T1000 (cell line): ENCODE measurements at regions not wholly inside any gene's neighbourhood (a gene's known extent, or its start where the extent isn't known, plus 50 kb on each side); places are given as distances from the start of the nearest gene placed in this dataset.

Source experiments
- DNase-seq: peaks from one replicate; lab custom pipeline; 2025; ENCODE audit warnings: mixed read lengths; lab: John Stamatoyannopoulos, UW

GRCh38 chr17:69900101-69900500 is 174.9 kb upstream of the KCNJ16 start:
- no peak for DNase-seq

- DNase-seq, result no peak
These were observed 174.2 kb upstream of the KCNJ16 start for GRCh38 chr17:69900829-69901228.

- no peak for DNase-seq
These were observed 168.7 kb upstream of the KCNJ16 start for GRCh38 chr17:69906306-69906705.

GRCh38 chr17:69907132-69907847 is 167.7 kb upstream of the KCNJ16 start:
- DNase-seq, result no peak

- DNase-seq, result no peak
These were observed 166.2 kb upstream of the KCNJ16 start for GRCh38 chr17:69908626-69909368.

GRCh38 chr17:69909389-69909788 is 165.6 kb upstream of the KCNJ16 start:
- DNase-seq, result no peak

GRCh38 chr17:69912805-69913204 is 162.2 kb upstream of the KCNJ16 start:
- DNase-seq, result no peak

- no peak for DNase-seq
These were observed 161.8 kb upstream of the KCNJ16 start for GRCh38 chr17:69913216-69913615.

GRCh38 chr17:69913616-69914015 is 161.4 kb upstream of the KCNJ16 start:
- no peak for DNase-seq

- no peak for DNase-seq
These were observed 160.5 kb upstream of the KCNJ16 start for GRCh38 chr17:69914520-69914919.

- DNase-seq, result no peak
These were observed 158.3 kb upstream of the KCNJ16 start for GRCh38 chr17:69916761-69917160.

- no peak for DNase-seq
These were observed 156.9 kb upstream of the KCNJ16 start for GRCh38 chr17:69918164-69918563.

GRCh38 chr17:69919789-69920188 is 155.2 kb upstream of the KCNJ16 start:
- no peak for DNase-seq

- DNase-seq, result no peak
These were observed 154.0 kb upstream of the KCNJ16 start for GRCh38 chr17:69921046-69921445.

GRCh38 chr17:69928611-69929010 is 146.4 kb upstream of the KCNJ16 start:
- DNase-seq, result no peak

GRCh38 chr17:69936996-69937395 is 138.0 kb upstream of the KCNJ16 start:
- DNase-seq, result no peak

- no peak for DNase-seq
These were observed 132.0 kb upstream of the KCNJ16 start for GRCh38 chr17:69943058-69943457.

GRCh38 chr17:69944406-69944805 is 130.6 kb upstream of the KCNJ16 start:
- no peak for DNase-seq

GRCh38 chr17:69945698-69946185 is 129.3 kb upstream of the KCNJ16 start:
- no peak for DNase-seq

- DNase-seq, result no peak
These were observed 127.8 kb upstream of the KCNJ16 start for GRCh38 chr17:69947027-69947759.

GRCh38 chr17:69948406-69948805 is 126.6 kb upstream of the KCNJ16 start:
- DNase-seq, result no peak

- DNase-seq, result no peak
These were observed 125.5 kb upstream of the KCNJ16 start for GRCh38 chr17:69949496-69949895.
